ENCODE measurements at regions not wholly inside any gene's neighbourhood (a gene's known extent, or its start where the extent isn't known, plus 50 kb on each side); places are given as distances from the start of the nearest gene placed in this dataset.
A peak's percentile ranks its signal among the peaks of the same experiment; 100 is the strongest.

DNA sequence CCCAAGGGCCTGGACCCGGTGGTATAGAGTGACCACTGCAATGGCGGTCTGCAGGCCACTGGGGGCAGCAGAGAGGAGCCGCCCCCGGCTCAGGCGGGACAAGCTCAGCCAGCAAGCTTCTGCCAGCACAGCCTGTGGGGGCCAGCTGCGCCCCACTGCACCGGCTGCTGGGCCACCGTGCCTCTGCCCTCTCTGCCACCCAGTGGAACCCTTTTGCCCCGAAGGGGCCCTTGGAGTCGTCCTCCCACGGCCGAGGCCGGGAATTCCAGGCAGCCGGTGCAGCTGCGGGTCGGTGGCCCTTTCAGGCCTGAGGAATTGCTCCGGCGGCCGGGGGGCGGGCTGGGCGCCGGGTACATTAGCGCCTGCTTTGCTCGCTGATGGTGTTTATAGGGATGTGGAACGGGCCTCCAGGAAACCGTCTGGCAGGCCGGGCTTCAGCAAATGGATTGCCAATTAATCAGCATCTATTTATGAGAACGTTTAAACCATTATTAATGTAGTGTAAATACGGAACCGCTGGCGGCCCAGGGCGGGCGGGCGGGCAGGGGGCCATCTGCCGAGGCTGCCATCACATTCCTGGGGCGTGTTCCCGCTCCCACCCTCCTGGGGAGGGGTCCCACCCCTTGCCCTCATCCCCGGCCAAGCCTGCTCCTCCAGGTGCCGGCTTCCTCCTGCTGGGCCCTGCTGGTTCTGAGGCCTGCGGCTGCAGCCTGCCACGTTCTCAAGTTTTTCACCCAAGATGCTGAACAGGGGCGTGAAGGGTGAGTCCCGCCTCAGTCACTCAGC, 127.4 kb downstream of the BARX1 start:
- Histone ChIP-seq H3K4me1 (peaks cover 0 to 6% of the 10 kb centered on the region in 2 donors), H3K27ac (no peak overlapping the region), H3K27me3 (no peaks in the 10 kb centered on the region), H3K4me3 (replicated peaks in 1 of 3) (no peak overlapping the region), H3K36me3 (no peaks in the 10 kb centered on the region), H3K9me3 (no peaks in the 10 kb centered on the region)
- WGBS, 2 donors: 30 to 31% methylated on average over 16 to 33 of the region's 43 CpGs
- intact Hi-C loops (cut with DNase I): no loop called here
- peak; percentile 50 to 58 for DNase-seq
- TF ChIP-seq POLR2A (IDR thresholded peaks at IDR 0.05): no peak
- peak; percentile 39 to 94 (median 66) for TF ChIP-seq CTCF (IDR thresholded peaks at IDR 0.05)

GRCh38 chr9:93826905-93827544, 128.1 kb downstream of the BARX1 start:
- no peaks in the 10 kb centered on the region for H3K9me3 ChIP-seq
- 37 to 54% methylated on average over 13 to 18 of the region's 20 CpGs for WGBS, 2 donors
- intact Hi-C loops (cut with DNase I): no loop called here
- no peaks in the 10 kb centered on the region for H3K27me3 ChIP-seq
- H3K4me1 ChIP-seq: peaks cover 0 to 6% of the 10 kb centered on the region in 2 donors
- TF ChIP-seq CTCF (IDR thresholded peaks at IDR 0.05): no peak
- no peak for TF ChIP-seq POLR2A (IDR thresholded peaks at IDR 0.05)
- no peaks in the 10 kb centered on the region for H3K36me3 ChIP-seq
- DNase-seq: no peak
- H3K27ac ChIP-seq: no peak overlapping the region
- no peak overlapping the region for H3K4me3 ChIP-seq (replicated peaks in 1 of 3)

DNA sequence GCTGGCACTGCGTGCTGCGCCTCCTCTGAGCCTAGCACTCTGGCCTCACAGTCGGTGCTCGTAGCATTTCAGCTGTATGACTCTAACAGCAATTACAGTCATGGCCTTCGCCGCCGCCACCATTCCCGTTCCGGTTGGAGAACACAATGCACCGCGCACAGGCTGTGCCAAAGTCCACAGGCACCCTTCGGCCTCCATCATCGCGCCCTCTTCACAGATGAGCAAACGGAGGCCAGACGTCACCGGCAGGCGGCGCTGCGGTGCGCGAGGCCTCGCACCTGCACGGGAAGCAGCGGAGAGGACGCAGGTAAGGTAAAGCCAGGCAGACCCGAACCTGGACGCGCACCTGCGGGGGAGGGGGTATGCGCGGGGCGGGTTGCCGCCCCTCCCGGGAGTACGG, 128.9 kb downstream of the BARX1 start:
- no peak for TF ChIP-seq CTCF (IDR thresholded peaks at IDR 0.05)
- TF ChIP-seq POLR2A (IDR thresholded peaks at IDR 0.05): no peak
- H3K9me3 ChIP-seq: no peaks in the 10 kb centered on the region
- H3K27ac ChIP-seq: no peak overlapping the region
- peaks cover 0 to 6% of the 10 kb centered on the region in 2 donors for H3K4me1 ChIP-seq
- no peaks in the 10 kb centered on the region for H3K36me3 ChIP-seq
- no peak for DNase-seq
- H3K4me3 ChIP-seq (replicated peaks in 1 of 3): no peak overlapping the region
- 26 to 38% methylated on average over 30 to 36 of the region's 36 CpGs for WGBS, 2 donors
- intact Hi-C loops (cut with DNase I): no loop called here
- no peaks in the 10 kb centered on the region for H3K27me3 ChIP-seq

- Histone ChIP-seq H3K9me3 (no peaks in the 10 kb centered on the region), H3K36me3 (no peaks in the 10 kb centered on the region), H3K27me3 (no peaks in the 10 kb centered on the region), H3K4me3 (replicated peaks in 1 of 3) (no peak overlapping the region), H3K27ac (no peak overlapping the region), H3K4me1 (peaks cover 0 to 6% of the 10 kb centered on the region in 2 donors)
- intact Hi-C loops (cut with DNase I): no loop called here
- WGBS, 2 donors: 88 to 92% methylated on average over 17 to 18 of the region's 18 CpGs
- DNase-seq: no peak
- TF ChIP-seq POLR2A (IDR thresholded peaks at IDR 0.05) (no peak), CTCF (IDR thresholded peaks at IDR 0.05) (no peak)
These were observed 129.6 kb downstream of the BARX1 start for GRCh38 chr9:93825348-93826115.

All from thyroid gland (tissue), 4 donors.